ENCODE measurements at regions not wholly inside any gene's neighbourhood (a gene's known extent, or its start where the extent isn't known, plus 50 kb on each side); places are given as distances from the start of the nearest gene placed in this dataset.

GRCh38 chrX:151818828-151819227, 84.3 kb downstream of the CNGA2 start:
- no peak overlapping the region for H3K27ac ChIP-seq

GRCh38 chrX:151821226-151821625, 86.7 kb downstream of the CNGA2 start:
- no peak overlapping the region for H3K27ac ChIP-seq
- no peak for TF ChIP-seq ZFX (IDR thresholded peaks at IDR 0.05; ENCODE audit: borderline replicate concordance)
- TF ChIP-seq CTCF (IDR thresholded peaks at IDR 0.05), result no peak

More at GRCh38 chrX:151818828-151819227, 84.3 kb downstream of the CNGA2 start:
- TF ChIP-seq ZFX (IDR thresholded peaks at IDR 0.05; ENCODE audit: borderline replicate concordance) (no peak), CTCF (IDR thresholded peaks at IDR 0.05) (no peak)

- H3K27ac ChIP-seq, result no peak overlapping the region
- TF ChIP-seq ZFX (IDR thresholded peaks at IDR 0.05; ENCODE audit: borderline replicate concordance) (no peak), CTCF (IDR thresholded peaks at IDR 0.05) (no peak)
Measured at GRCh38 chrX:151825007-151825406, 87.7 kb upstream of the MAGEA4 start.

GRCh38 chrX:151825925-151826485, 86.7 kb upstream of the MAGEA4 start:
- TF ChIP-seq CTCF (IDR thresholded peaks at IDR 0.05) (peak; percentile 17; the same call in 1 of the 2 replicates), ZFX (IDR thresholded peaks at IDR 0.05; ENCODE audit: borderline replicate concordance) (no peak)
- H3K27ac ChIP-seq, result no peak overlapping the region

- TF ChIP-seq CTCF (IDR thresholded peaks at IDR 0.05) (no peak), ZFX (IDR thresholded peaks at IDR 0.05; ENCODE audit: borderline replicate concordance) (no peak)
- H3K27ac ChIP-seq, result no peak overlapping the region
Measured at GRCh38 chrX:151828439-151829080, 84.1 kb upstream of the MAGEA4 start.

- H3K27ac ChIP-seq, result no peak overlapping the region
- no peak for TF ChIP-seq CTCF (IDR thresholded peaks at IDR 0.05)
- TF ChIP-seq ZFX (IDR thresholded peaks at IDR 0.05; ENCODE audit: borderline replicate concordance), result no peak
Measured at GRCh38 chrX:151830911-151831310, 81.8 kb upstream of the MAGEA4 start.

- TF ChIP-seq CTCF (IDR thresholded peaks at IDR 0.05) (peak; percentile 21), ZFX (IDR thresholded peaks at IDR 0.05; ENCODE audit: borderline replicate concordance) (no peak)
- no peak overlapping the region for H3K27ac ChIP-seq
Measured at GRCh38 chrX:151852294-151852693, 60.4 kb upstream of the MAGEA4 start.

Measured in 22Rv1 (cell line).